ENCODE measurements at regions not wholly inside any gene's neighbourhood (a gene's known extent, or its start where the extent isn't known, plus 50 kb on each side); places are given as distances from the start of the nearest gene placed in this dataset.

GRCh38 chr13:107801621-107802020 lies 413.7 kb downstream of the LIG4 start (continued):
- TF ChIP-seq ETS1 (conservative IDR thresholded peaks at IDR 0.05; ENCODE audit: control insufficient read depth, low read depth, low read length) (no peak), OTX1 (CRISPR knock-in tag; IDR thresholded peaks at IDR 0.05) (no peak), ZFP1 (CRISPR knock-in tag; IDR thresholded peaks at IDR 0.05) (no peak), TAL1 (IDR thresholded peaks at IDR 0.05) (no peak), ZNF41 (CRISPR knock-in tag; conservative IDR thresholded peaks at IDR 0.05) (no peak)

GRCh38 chr13:107799001-107799400 lies 416.3 kb downstream of the LIG4 start:
- Histone ChIP-seq H3K36me3 (ENCODE audit: control insufficient read depth, insufficient read depth, low read length) (no peaks in the 10 kb centered on the region), H3K9ac (ENCODE audit: insufficient read depth in 1 of 2, low read depth in 2 of 2, low read length in 2 of 2) (no peak overlapping the region), H3K27me3 (ENCODE audit: control insufficient read depth in 2 of 2, insufficient read depth in 2 of 2, low read length in 2 of 2) (no peaks in the 10 kb centered on the region), H3K79me2 (ENCODE audit: control insufficient read depth, insufficient read depth, low read length) (no peaks in the 10 kb centered on the region), H3K27ac (ENCODE audit: extremely low read depth, low read depth, low read length) (no peak overlapping the region), H3K9me3 (replicated peaks; ENCODE audit: control insufficient read depth, insufficient read depth, low read depth, low read length) (no peaks in the 10 kb centered on the region), H3K9me1 (ENCODE audit: control insufficient read depth, insufficient read depth, low read length) (no peaks in the 10 kb centered on the region), H2AFZ (ENCODE audit: low read depth, low read length) (no peak overlapping the region), H3K4me2 (ENCODE audit: insufficient read depth, low read length) (no peak overlapping the region), H4K20me1 (replicated peaks; ENCODE audit: control insufficient read depth, insufficient read depth, low read length) (no peaks in the 10 kb centered on the region), H3K4me3 (no peak overlapping the region), H3K4me1 (replicated peaks in 1 of 2; ENCODE audit: control insufficient read depth in 2 of 2, insufficient read depth in 2 of 2, low read length in 2 of 2) (no peaks in the 10 kb centered on the region)
- in situ Hi-C loops (cut with MboI) (no loop called here), intact Hi-C loops (cut with micrococcal nuclease) (no loop called here)
- no peak for ATAC-seq
- ChIA-PET POLR2A (no interaction called here), CTCF (ENCODE audit: low intra/inter-chr PET ratio) (no interaction called here)
- 2% methylated on average over 5 of the region's 5 CpGs for WGBS (ENCODE audit: insufficient coverage, low coverage, missing lambda C conversion rate)
- no peak for DNase-seq (ENCODE audit: extremely low read depth in 1 of 4, low spot score in 3 of 4)
- BruUV-seq (replicated peaks): no TSS peak
- no peak for FAIRE-seq
- TF ChIP-seq JUN (IDR thresholded peaks at IDR 0.05; ENCODE audit: borderline replicate concordance, low read depth, low read length): no peak
- no peak for TF ChIP-seq JUN (CRISPR knock-in tag; IDR thresholded peaks at IDR 0.05; ENCODE audit: borderline replicate concordance)
- no peak for TF ChIP-seq MAFK (IDR thresholded peaks at IDR 0.05; ENCODE audit: low read length)
- TF ChIP-seq CSDE1 (IDR thresholded peaks at IDR 0.05): no peak
- no peak for TF ChIP-seq E2F4 (CRISPR knock-in tag; IDR thresholded peaks at IDR 0.05; ENCODE audit: low read depth)
- no peak for TF ChIP-seq ZKSCAN3 (CRISPR knock-in tag; IDR thresholded peaks at IDR 0.05)
- TF ChIP-seq ETV1 (tag; conservative IDR thresholded peaks at IDR 0.05; ENCODE audit: low read depth): no peak
- no peak for TF ChIP-seq CBX2 (IDR thresholded peaks at IDR 0.05; ENCODE audit: insufficient read depth, low read length, poor library complexity, severe bottlenecking)
- no peak for TF ChIP-seq KDM2B (CRISPR knock-in tag; IDR thresholded peaks at IDR 0.05)
- TF ChIP-seq TFE3 (CRISPR knock-in tag; IDR thresholded peaks at IDR 0.05): no peak
- TF ChIP-seq BRD9 (IDR thresholded peaks at IDR 0.05; ENCODE audit: low read depth, partially characterized antibody): no peak
- no peak for TF ChIP-seq DIDO1 (tag; IDR thresholded peaks at IDR 0.05; ENCODE audit: low read depth)
- TF ChIP-seq XRCC3 (IDR thresholded peaks at IDR 0.05): no peak
- TF ChIP-seq ESRRB (CRISPR knock-in tag; IDR thresholded peaks at IDR 0.05; ENCODE audit: borderline replicate concordance): no peak
- TF ChIP-seq JUND (IDR thresholded peaks at IDR 0.05; ENCODE audit: borderline replicate concordance, low read depth, low read length): no peak
- TF ChIP-seq JUND (tag; IDR thresholded peaks at IDR 0.05; ENCODE audit: borderline replicate concordance, low read depth, low read length): no peak
- TF ChIP-seq XRCC5 (IDR thresholded peaks at IDR 0.05; ENCODE audit: low read depth, low read length): no peak

All from K562 (cell line).